HG03469 (cell line): ENCODE measurements at regions not wholly inside any gene's neighbourhood (a gene's known extent, or its start where the extent isn't known, plus 50 kb on each side); places are given as distances from the start of the nearest gene placed in this dataset.
"Not testable (repeated sequence)": the region's sequence is repeated elsewhere in the genome, so short reads cannot be mapped to it uniquely, and the experiment has no call there.

Source experiments
- ATAC-seq: cut with Tn5 transposase; IDR thresholded peaks from one replicate; pipeline ENCODE4 v1.9.1; 2021; ENCODE audit warnings: mild to moderate bottlenecking, moderate library complexity, moderate number of reproducible peaks; ENCODE audit not compliant: unreplicated experiment

DNA sequence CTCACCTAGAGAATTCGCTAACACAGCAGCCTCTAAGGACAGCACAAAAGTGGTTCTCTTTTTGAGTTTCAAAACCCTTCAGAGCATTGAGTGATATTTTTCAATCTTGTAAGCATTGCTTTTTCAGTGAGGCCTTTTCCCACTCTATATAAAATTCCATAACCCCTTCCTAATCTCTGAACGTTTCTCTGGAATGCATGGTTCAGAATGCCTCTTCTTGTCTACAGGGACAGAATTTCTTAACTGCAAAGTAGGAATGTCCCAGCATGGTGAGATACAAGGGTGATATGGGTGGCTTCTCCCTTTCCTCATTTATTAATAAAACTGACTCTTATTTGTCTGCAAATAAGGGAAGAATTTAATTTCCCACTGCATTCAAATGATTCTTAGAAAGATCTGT lies 377.9 kb downstream of the LTN1 start:
- no peak for ATAC-seq

DNA sequence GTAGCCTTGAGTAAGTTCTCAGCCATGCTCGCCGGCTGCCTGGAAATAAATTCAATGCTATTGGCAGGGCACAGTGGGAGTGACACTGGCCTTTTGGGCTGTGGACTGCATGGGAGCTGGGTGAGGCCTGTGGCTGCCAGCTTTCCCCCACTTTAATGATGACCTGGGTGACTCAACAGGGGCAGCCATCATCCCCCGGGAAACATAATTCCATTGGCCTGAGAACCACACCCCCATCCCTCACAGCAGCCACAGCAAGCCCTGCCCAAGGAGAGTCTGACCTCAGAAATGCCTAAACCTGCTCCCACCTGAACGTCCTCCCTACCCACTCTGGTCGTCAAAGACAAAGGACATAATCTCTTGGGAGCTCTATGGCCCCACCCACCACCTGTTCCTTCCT lies 384.0 kb downstream of the LTN1 start:
- ATAC-seq: no peak

DNA sequence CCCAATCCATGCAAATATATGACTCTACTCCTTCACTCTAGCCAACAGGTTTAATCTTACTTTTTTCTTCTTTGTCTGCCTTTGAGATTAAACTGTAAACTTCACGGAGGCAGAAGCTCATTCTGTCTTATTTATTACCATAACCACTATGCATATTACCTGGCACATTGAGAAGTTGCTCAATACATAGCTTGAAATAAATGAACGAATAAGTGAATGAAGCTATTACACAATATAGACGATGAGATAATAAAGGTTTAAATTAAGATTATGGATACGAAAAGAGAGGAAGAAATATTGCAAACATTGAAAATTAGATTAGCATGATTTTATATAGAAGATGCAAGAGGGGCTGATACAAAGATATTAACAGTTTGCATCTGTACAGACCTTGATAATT lies 385.1 kb downstream of the LTN1 start:
- ATAC-seq: no peak

GRCh38 chr21:28604946-28605537 lies 387.6 kb downstream of the LTN1 start:
- peak; percentile 100 for ATAC-seq

DNA sequence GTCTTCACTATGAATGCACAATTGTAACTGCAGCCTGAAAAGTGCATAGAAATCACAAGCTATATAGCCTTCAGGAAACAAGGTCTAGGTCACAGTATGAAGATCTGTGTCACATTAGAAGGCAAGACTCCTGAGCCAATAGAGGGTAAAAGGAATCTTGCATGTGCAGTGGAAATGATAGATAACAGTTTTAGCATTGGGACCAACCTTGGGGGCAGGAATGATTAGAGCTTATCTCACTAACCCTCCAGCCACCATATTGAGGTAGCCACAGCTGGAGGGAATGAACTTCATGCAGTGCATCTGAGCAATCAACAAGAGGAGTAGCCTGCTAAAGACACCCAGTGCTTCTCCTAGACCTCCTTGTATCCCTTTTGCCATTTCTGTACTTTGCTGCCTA lies 390.1 kb downstream of the LTN1 start:
- no peak for ATAC-seq

- no peak for ATAC-seq
Measured at GRCh38 chr21:28598214-28598613, 394.5 kb downstream of the LTN1 start.

DNA sequence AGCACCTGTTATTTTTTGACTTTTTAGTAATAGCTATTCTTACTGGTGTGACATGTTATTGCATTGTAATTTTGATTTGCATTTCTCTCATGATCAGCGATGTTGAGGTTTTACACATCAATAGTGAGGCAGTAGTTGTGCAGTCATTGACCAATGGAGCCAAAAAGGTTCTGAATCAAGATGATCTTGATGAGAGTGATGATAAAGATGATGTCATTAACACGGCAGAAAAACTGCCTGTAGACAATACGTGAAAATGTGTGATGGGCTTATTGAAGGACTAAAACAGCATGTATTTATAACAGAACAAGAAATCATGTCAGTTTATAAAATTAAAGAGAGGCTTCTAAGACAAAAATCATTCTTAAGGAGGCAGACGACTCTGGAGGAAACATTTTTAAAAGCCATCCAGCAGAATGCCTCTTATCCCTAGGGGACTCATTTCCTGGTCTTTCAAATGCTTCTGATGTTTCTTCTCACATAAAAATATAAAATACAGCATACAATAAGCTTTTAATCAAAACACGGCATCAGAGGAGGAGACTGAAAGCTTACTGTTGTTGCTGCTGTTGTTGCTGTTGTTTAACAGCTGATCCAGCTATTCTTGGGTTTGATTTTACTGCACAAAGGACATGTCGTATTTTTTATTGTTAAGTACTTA lies 400.3 kb downstream of the LTN1 start:
- no peak for ATAC-seq

DNA sequence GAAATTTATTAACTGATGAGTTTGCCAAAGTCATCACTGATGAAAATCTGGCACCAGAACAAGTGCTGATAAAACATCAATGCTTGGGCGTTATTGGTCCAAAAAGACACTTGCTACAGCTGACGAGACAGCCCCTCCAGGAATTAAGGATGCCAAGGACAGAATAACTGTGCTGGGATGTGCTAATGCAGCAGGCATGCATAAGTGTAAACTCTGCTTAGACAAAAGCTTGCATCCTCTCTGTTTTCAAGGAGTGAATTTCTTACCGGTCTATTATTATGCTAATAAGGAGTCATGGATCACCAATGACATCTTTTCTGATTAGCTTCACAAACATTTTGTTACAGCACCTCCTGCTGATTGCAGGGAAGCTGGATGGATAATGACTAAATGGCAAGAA lies 402.0 kb downstream of the LTN1 start:
- ATAC-seq: no peak

- no peak for ATAC-seq
Measured at GRCh38 chr21:28590026-28590425, 402.7 kb downstream of the LTN1 start.

- ATAC-seq: no peak
Measured at GRCh38 chr21:28588997-28589396, 403.7 kb downstream of the LTN1 start.

GRCh38 chr21:28587748-28588147 lies 404.9 kb downstream of the LTN1 start:
- no peak for ATAC-seq

GRCh38 chr21:28581976-28582375 lies 410.7 kb downstream of the LTN1 start:
- ATAC-seq: no peak

DNA sequence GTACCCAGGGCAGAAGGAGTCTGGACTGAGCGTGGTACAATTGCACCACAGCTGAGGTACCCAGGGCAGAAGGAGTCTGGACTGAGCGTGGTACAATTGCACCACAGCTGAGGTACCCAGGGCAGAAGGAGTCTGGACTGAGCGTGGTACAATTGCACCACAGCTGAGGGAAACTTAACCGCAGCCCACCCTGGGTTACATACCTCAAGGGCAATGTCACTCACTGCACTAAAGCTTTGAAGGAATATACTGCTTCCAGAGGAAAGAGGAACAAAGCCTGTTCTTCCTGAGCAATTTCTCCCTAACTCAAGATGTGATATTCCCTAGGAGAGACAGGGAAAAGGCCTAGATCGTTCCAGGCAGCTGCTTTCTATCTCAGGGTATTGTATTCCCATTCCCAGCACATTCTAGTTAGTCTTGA lies 411.4 kb downstream of the LTN1 start:
- not testable (repeated sequence) for ATAC-seq

DNA sequence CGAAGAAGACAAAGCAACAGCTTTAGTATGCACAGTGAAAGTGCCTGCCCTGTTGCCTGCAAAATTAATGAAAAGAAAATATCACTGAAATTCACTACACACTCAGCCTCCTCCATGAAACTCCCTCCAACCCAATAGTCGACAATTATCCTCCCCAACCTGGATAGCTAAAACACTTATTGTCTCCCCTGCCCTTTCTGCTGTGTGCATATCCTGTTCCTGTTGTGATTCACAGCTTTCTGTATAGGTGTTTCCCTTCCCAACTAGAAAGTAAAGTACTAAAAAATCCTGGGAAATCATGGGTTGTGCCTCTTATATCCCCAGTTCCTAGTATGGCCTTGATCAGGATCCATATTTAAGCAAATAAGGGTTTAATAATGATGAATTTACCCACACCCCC lies 412.1 kb downstream of the LTN1 start:
- ATAC-seq: no peak

- no peak for ATAC-seq
Measured at GRCh38 chr21:28579986-28580550, 412.6 kb downstream of the LTN1 start.

- no peak for ATAC-seq
Measured at GRCh38 chr21:28568692-28569091, 424.0 kb downstream of the LTN1 start.

DNA sequence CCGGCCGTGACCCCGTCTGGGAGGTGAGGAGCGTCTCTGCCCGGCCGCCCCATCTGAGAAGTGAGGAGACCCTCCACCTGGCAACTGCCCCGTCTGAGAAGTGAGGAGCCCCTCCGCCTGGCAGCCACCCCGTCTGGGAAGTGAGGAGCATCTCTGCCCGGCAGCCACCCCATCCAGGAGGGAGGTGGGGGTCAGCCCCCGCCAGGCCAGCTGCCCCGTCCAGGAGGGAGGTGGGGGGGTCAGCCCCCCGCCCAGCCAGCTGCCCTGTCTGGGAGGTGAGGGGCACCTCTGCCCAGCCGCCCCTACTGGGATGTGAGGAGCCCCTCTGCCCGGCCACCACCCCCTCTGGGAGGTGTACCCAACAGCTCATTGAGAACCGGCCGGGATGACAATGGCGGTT lies 428.7 kb downstream of the LTN1 start:
- ATAC-seq: not testable (repeated sequence)

GRCh38 chr21:28561772-28562171 lies 430.9 kb downstream of the LTN1 start:
- ATAC-seq: no peak

DNA sequence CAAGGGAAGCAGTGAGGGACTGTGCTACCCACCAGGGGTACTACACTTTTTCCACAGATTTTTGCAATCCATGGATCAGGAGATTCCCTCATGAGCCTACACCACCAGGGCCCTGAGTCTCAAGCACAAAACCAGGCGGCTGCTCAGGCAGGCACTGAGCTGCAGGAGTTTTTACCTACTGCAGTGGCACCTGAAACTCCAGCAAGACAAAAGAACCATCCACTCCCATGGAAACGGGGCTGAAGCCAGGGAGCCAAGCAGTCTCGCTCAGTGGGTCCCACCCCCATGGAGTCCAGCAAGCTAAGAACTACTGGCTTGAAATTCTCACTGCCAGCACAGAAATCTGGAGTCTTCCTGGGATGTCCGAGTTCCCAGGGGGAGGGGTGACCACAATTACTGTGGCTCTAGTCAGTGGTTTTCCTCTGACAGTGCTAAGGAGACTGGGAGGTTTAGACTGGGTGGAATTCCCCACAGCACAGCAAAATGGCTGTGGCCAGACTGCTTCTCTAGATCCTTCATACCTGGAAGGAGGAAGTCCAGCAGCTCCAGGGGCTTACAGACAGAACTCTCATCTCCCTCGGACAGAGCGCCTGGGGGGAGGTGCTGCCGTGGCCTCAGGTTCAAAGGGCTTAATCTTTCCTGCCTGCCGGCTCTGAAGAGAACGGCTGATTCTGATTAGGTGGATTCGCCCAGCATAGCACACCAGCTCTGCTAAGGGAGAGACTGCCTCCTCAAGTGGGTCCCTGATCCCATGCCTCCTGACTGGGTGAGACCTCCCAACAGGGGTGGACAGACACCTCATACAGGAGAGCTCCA lies 437.8 kb downstream of the LTN1 start:
- no peak for ATAC-seq

GRCh38 chr21:28550057-28550825 lies 442.4 kb downstream of the LTN1 start:
- no peak for ATAC-seq

DNA sequence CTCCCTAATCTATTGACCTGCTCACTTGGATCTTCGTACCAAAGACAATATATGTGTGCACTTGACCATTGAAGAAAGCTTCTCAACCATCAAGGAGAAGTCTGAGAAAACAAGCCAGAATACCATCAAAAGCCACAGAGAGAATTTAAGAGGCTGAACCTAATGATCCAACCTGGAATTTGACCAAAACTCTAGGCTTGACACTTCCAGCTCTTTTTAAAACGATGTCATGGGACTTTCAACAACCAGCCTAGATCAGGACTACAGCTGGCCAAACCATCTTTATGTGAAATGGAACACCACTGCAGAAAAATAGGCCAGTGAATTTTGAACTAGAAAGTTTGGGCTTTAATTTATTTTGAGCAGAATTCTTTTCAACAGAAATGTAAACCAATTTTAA lies 444.4 kb downstream of the LTN1 start:
- no peak for ATAC-seq
